ENCODE measurements at regions not wholly inside any gene's neighbourhood (a gene's known extent, or its start where the extent isn't known, plus 50 kb on each side); places are given as distances from the start of the nearest gene placed in this dataset.
"Not testable (repeated sequence)": the region's sequence is repeated elsewhere in the genome, so short reads cannot be mapped to it uniquely, and the experiment has no call there.

GRCh38 chr3:39655718-39656117 is 153.7 kb upstream of the MYRIP start:
- not testable (repeated sequence) for DNase-seq (ENCODE audit: low read depth)

- DNase-seq (ENCODE audit: low read depth), result no peak
Measured at GRCh38 chr3:39657075-39657474, 152.3 kb upstream of the MYRIP start.

GRCh38 chr3:39657775-39658174 is 151.6 kb upstream of the MYRIP start:
- no peak for DNase-seq (ENCODE audit: low read depth)

- DNase-seq (ENCODE audit: low read depth), result no peak
Measured at GRCh38 chr3:39664931-39665330, 144.5 kb upstream of the MYRIP start.

GRCh38 chr3:39665441-39665840 is 144.0 kb upstream of the MYRIP start:
- DNase-seq (ENCODE audit: low read depth), result no peak

- peak; percentile 53 for DNase-seq (ENCODE audit: low read depth)
Measured at GRCh38 chr3:39668420-39668819, 141.0 kb upstream of the MYRIP start.

- DNase-seq (ENCODE audit: low read depth), result no peak
Measured at GRCh38 chr3:39671116-39671515, 138.3 kb upstream of the MYRIP start.

GRCh38 chr3:39671600-39671999 is 137.8 kb upstream of the MYRIP start:
- no peak for DNase-seq (ENCODE audit: low read depth)

- DNase-seq (ENCODE audit: low read depth), result peak; percentile 27
Measured at GRCh38 chr3:39705351-39705900, 104.0 kb upstream of the MYRIP start.

- DNase-seq (ENCODE audit: low read depth), result peak; percentile 55
Measured at GRCh38 chr3:39707314-39707909, 102.0 kb upstream of the MYRIP start.

GRCh38 chr3:39712413-39713048 is 96.9 kb upstream of the MYRIP start:
- DNase-seq (ENCODE audit: low read depth), result peak; percentile 53

- not testable (repeated sequence) for DNase-seq (ENCODE audit: low read depth)
Measured at GRCh38 chr3:39713341-39713740, 96.1 kb upstream of the MYRIP start.

- no peak for DNase-seq (ENCODE audit: low read depth)
Measured at GRCh38 chr3:39716849-39717248, 92.6 kb upstream of the MYRIP start.

- DNase-seq (ENCODE audit: low read depth), result peak; percentile 47
Measured at GRCh38 chr3:39718674-39719595, 90.5 kb upstream of the MYRIP start.

- no peak for DNase-seq (ENCODE audit: low read depth)
Measured at GRCh38 chr3:39721076-39721475, 88.3 kb upstream of the MYRIP start.

- no peak for DNase-seq (ENCODE audit: low read depth)
Measured at GRCh38 chr3:39724233-39724846, 85.1 kb upstream of the MYRIP start.

GRCh38 chr3:39725321-39725720 is 84.1 kb upstream of the MYRIP start:
- no peak for DNase-seq (ENCODE audit: low read depth)

GRCh38 chr3:39727415-39727814 is 82.0 kb upstream of the MYRIP start:
- no peak for DNase-seq (ENCODE audit: low read depth)

- no peak for DNase-seq (ENCODE audit: low read depth)
Measured at GRCh38 chr3:39733804-39734203, 75.6 kb upstream of the MYRIP start.

GRCh38 chr3:39739658-39740057 is 69.8 kb upstream of the MYRIP start:
- not testable (repeated sequence) for DNase-seq (ENCODE audit: low read depth)

GRCh38 chr3:39744746-39745145 is 64.7 kb upstream of the MYRIP start:
- no peak for DNase-seq (ENCODE audit: low read depth)

GRCh38 chr3:39748002-39748401 is 61.4 kb upstream of the MYRIP start:
- peak; percentile 18 for DNase-seq (ENCODE audit: low read depth)
